ENCODE measurements at regions not wholly inside any gene's neighbourhood (a gene's known extent, or its start where the extent isn't known, plus 50 kb on each side); places are given as distances from the start of the nearest gene placed in this dataset.

- no peak for DNase-seq
These were observed 66.1 kb upstream of the SMAD3 start for GRCh38 chr15:66999046-66999968.

- DNase-seq: no peak
These were observed 64.5 kb upstream of the SMAD3 start for GRCh38 chr15:67000896-67001295.

- DNase-seq: no peak
These were observed 63.0 kb upstream of the SMAD3 start for GRCh38 chr15:67002368-67002767.

GRCh38 chr15:67003586-67003985, 61.8 kb upstream of the SMAD3 start:
- DNase-seq: no peak

GRCh38 chr15:67004142-67004541, 61.3 kb upstream of the SMAD3 start:
- no peak for DNase-seq

- DNase-seq: no peak
These were observed 60.0 kb upstream of the SMAD3 start for GRCh38 chr15:67005294-67005996.

- no peak for DNase-seq
These were observed 59.0 kb upstream of the SMAD3 start for GRCh38 chr15:67006083-67007065.

- DNase-seq: no peak
These were observed 55.5 kb upstream of the SMAD3 start for GRCh38 chr15:67009576-67010569.

GRCh38 chr15:67010898-67011616, 54.3 kb upstream of the SMAD3 start:
- DNase-seq: no peak

- no peak for DNase-seq
These were observed 53.8 kb upstream of the SMAD3 start for GRCh38 chr15:67011617-67012005.

GRCh38 chr15:67013696-67014095, 51.7 kb upstream of the SMAD3 start:
- peak; percentile 70 for DNase-seq

Measured in muscle of arm (tissue), 1 donor.